ENCODE measurements at regions not wholly inside any gene's neighbourhood (a gene's known extent, or its start where the extent isn't known, plus 50 kb on each side); places are given as distances from the start of the nearest gene placed in this dataset.

DNA sequence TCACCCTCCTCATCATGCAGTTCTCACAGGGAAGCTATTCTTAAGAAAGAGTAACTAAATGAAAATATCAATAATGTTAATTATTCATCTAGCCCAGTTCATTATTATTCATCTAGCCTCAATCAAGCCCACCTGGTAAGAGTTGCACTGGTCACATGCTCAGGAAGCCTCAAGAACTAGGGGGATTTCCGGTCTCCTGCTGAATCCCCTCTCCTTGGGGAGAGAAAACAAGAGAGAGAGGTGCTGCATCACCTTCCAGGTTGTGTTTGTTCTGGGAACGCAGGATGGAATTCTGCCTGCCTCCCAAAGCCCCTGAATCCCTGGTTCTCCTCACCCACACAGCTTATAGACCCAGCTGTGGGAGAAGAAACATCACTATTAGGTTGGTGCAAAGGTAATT lies 164.0 kb downstream of the PMP22 start:
- ChIA-PET CTCF (ENCODE audit: low intra/inter-chr PET ratio) (no interaction called here), POLR2A (no interaction called here)
- H3K79me2 ChIP-seq (ENCODE audit: control insufficient read depth, insufficient read depth, low read length) = no peaks in the 10 kb centered on the region
- H3K9ac ChIP-seq (ENCODE audit: insufficient read depth in 1 of 2, low read depth in 2 of 2, low read length in 2 of 2) = no peak overlapping the region
- in situ Hi-C loops (cut with MboI) = no loop called here
- H3K4me3 ChIP-seq = no peak overlapping the region
- intact Hi-C loops (cut with micrococcal nuclease) = no loop called here
- DNase-seq (ENCODE audit: extremely low read depth in 1 of 4, low spot score in 3 of 4) = no peak
- no TSS peak for BruUV-seq (replicated peaks)
- H3K9me1 ChIP-seq (ENCODE audit: control insufficient read depth, insufficient read depth, low read length) = no peaks in the 10 kb centered on the region
- peaks cover 0 to 4% of the 10 kb centered on the region in 2 experiments; a peak in 2 of 5 replicates for H3K27me3 ChIP-seq (ENCODE audit: control insufficient read depth in 2 of 2, insufficient read depth in 2 of 2, low read length in 2 of 2)
- H3K4me1 ChIP-seq (replicated peaks in 1 of 2; ENCODE audit: control insufficient read depth in 2 of 2, insufficient read depth in 2 of 2, low read length in 2 of 2) = no peaks in the 10 kb centered on the region
- 0% methylated on average over 1 of the region's 2 CpGs for WGBS (ENCODE audit: insufficient coverage, low coverage, missing lambda C conversion rate)
- no peak overlapping the region for H3K27ac ChIP-seq (ENCODE audit: extremely low read depth, low read depth, low read length)
- H3K4me2 ChIP-seq (ENCODE audit: insufficient read depth, low read length) = no peak overlapping the region
- ATAC-seq = no peak
- H2AFZ ChIP-seq (ENCODE audit: low read depth, low read length) = no peak overlapping the region
- FAIRE-seq = no peak
- H4K20me1 ChIP-seq (replicated peaks; ENCODE audit: control insufficient read depth, insufficient read depth, low read length) = no peaks in the 10 kb centered on the region
- H3K36me3 ChIP-seq (ENCODE audit: control insufficient read depth, insufficient read depth, low read length) = no peaks in the 10 kb centered on the region
- no peaks in the 10 kb centered on the region for H3K9me3 ChIP-seq (replicated peaks; ENCODE audit: control insufficient read depth, insufficient read depth, low read depth, low read length)
- no peak for TF ChIP-seq TEAD1 (CRISPR knock-in tag; IDR thresholded peaks at IDR 0.05)
- TF ChIP-seq, protein P1, sequence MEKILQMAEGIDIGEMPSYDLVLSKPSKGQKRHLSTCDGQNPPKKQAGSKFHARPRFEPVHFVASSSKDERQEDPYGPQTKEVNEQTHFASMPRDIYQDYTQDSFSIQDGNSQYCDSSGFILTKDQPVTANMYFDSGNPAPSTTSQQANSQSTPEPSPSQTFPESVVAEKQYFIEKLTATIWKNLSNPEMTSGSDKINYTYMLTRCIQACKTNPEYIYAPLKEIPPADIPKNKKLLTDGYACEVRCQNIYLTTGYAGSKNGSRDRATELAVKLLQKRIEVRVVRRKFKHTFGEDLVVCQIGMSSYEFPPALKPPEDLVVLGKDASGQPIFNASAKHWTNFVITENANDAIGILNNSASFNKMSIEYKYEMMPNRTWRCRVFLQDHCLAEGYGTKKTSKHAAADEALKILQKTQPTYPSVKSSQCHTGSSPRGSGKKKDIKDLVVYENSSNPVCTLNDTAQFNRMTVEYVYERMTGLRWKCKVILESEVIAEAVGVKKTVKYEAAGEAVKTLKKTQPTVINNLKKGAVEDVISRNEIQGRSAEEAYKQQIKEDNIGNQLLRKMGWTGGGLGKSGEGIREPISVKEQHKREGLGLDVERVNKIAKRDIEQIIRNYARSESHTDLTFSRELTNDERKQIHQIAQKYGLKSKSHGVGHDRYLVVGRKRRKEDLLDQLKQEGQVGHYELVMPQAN (IDR thresholded peaks at IDR 0.05; ENCODE audit: borderline replicate concordance) = no peak
- TF ChIP-seq, protein P2, sequence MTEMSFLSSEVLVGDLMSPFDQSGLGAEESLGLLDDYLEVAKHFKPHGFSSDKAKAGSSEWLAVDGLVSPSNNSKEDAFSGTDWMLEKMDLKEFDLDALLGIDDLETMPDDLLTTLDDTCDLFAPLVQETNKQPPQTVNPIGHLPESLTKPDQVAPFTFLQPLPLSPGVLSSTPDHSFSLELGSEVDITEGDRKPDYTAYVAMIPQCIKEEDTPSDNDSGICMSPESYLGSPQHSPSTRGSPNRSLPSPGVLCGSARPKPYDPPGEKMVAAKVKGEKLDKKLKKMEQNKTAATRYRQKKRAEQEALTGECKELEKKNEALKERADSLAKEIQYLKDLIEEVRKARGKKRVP (CRISPR knock-in tag; IDR thresholded peaks at IDR 0.05) = no peak
- TF ChIP-seq ZNF75A (CRISPR knock-in tag; IDR thresholded peaks at IDR 0.05) = no peak
- no peak for TF ChIP-seq ARNT (IDR thresholded peaks at IDR 0.05)
- TF ChIP-seq, protein P3, sequence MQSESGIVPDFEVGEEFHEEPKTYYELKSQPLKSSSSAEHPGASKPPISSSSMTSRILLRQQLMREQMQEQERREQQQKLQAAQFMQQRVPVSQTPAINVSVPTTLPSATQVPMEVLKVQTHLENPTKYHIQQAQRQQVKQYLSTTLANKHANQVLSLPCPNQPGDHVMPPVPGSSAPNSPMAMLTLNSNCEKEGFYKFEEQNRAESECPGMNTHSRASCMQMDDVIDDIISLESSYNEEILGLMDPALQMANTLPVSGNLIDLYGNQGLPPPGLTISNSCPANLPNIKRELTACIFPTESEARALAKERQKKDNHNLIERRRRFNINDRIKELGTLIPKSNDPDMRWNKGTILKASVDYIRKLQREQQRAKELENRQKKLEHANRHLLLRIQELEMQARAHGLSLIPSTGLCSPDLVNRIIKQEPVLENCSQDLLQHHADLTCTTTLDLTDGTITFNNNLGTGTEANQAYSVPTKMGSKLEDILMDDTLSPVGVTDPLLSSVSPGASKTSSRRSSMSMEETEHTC (IDR thresholded peaks at IDR 0.05) = no peak
- TF ChIP-seq, protein P4, sequence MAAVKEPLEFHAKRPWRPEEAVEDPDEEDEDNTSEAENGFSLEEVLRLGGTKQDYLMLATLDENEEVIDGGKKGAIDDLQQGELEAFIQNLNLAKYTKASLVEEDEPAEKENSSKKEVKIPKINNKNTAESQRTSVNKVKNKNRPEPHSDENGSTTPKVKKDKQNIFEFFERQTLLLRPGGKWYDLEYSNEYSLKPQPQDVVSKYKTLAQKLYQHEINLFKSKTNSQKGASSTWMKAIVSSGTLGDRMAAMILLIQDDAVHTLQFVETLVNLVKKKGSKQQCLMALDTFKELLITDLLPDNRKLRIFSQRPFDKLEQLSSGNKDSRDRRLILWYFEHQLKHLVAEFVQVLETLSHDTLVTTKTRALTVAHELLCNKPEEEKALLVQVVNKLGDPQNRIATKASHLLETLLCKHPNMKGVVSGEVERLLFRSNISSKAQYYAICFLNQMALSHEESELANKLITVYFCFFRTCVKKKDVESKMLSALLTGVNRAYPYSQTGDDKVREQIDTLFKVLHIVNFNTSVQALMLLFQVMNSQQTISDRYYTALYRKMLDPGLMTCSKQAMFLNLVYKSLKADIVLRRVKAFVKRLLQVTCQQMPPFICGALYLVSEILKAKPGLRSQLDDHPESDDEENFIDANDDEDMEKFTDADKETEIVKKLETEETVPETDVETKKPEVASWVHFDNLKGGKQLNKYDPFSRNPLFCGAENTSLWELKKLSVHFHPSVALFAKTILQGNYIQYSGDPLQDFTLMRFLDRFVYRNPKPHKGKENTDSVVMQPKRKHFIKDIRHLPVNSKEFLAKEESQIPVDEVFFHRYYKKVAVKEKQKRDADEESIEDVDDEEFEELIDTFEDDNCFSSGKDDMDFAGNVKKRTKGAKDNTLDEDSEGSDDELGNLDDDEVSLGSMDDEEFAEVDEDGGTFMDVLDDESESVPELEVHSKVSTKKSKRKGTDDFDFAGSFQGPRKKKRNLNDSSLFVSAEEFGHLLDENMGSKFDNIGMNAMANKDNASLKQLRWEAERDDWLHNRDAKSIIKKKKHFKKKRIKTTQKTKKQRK (IDR thresholded peaks at IDR 0.05; ENCODE audit: borderline replicate concordance, low read depth, low read length) = no peak
- no peak for TF ChIP-seq ZNF444 (CRISPR knock-in tag; IDR thresholded peaks at IDR 0.05)
